PC-3 (cell line): ENCODE measurements at regions not wholly inside any gene's neighbourhood (a gene's known extent, or its start where the extent isn't known, plus 50 kb on each side); places are given as distances from the start of the nearest gene placed in this dataset.

Source experiments
- ATAC-seq: fragments of 200-7000 bp; cut with Tn5 transposase; 2 replicates; pipeline ENCODE4 v1.9.1; 2020; ENCODE audit warnings: mild to moderate bottlenecking, moderate library complexity
- BruUV-seq: library from RNA; stranded (reverse); fragments of 400-500 nt; replicated peaks from 2 replicates; lab custom pipeline; 2021; lab: Mats Ljungman, UMichigan
- CTCF ChIA-PET: fragments of 300-600 bp; sonication (Branson Sonifier 250); formaldehyde crosslinking; loops from one replicate; lab custom pipeline; 2022; ENCODE audit warnings: antibody characterized with exemption; lab: Charles Lee
- POLR2A ChIA-PET: fragments of 300-600 bp; sonication (Branson Sonifier 250); formaldehyde crosslinking; loops from one replicate; lab custom pipeline; 2022; ENCODE audit warnings: antibody characterized with exemption; ENCODE audit not compliant: unreplicated experiment; lab: Charles Lee
- DNase-seq: peaks from one replicate; pipeline ENCODE4 v3.0.0-alpha.2; 2015
- H2AFZ ChIP-seq: fragments of 300-600 bp; sonication (generic); 2 replicates; pipeline ENCODE4 v1.6.0; 2016; ENCODE audit warnings: antibody characterized with exemption, low read length
- H3F3A ChIP-seq: fragments of 300-600 bp; sonication (generic); one replicate; pipeline ENCODE4 v1.6.0; 2017; ENCODE audit warnings: antibody characterized with exemption, low read length, control low read depth, mild to moderate bottlenecking; ENCODE audit not compliant: unreplicated experiment
- H3K27ac ChIP-seq: fragments of 300-600 bp; sonication (generic); 2 replicates; pipeline ENCODE4 v1.5.1; 2016; ENCODE audit warnings: mild to moderate bottlenecking, low read length
- H3K27me3 ChIP-seq: fragments of 300-600 bp; sonication (generic); 2 replicates; pipeline ENCODE4 v1.6.1; 2016; ENCODE audit warnings: low read length, mixed read lengths
- H3K36me3 ChIP-seq: fragments of 300-600 bp; sonication (generic); 2 replicates; pipeline ENCODE4 v1.6.1; 2016; ENCODE audit warnings: low read depth, mixed run types, low read length, mixed read lengths
- H3K4me1 ChIP-seq: fragments of 300-600 bp; sonication (generic); 2 replicates; pipeline ENCODE4 v1.5.1; 2016; ENCODE audit warnings: low read length; ENCODE audit not compliant: insufficient read depth
- H3K4me2 ChIP-seq: fragments of 300-600 bp; sonication (generic); 2 replicates; pipeline ENCODE4 v1.6.0; 2016; ENCODE audit warnings: low read length
- H3K4me3 ChIP-seq: fragments of 300-600 bp; sonication (generic); 2 replicates; pipeline ENCODE4 v1.5.1; 2016; ENCODE audit warnings: mild to moderate bottlenecking, low read length, mixed read lengths
- H3K79me2 ChIP-seq: fragments of 300-600 bp; sonication (generic); 2 replicates; pipeline ENCODE4 v1.6.1; 2017; ENCODE audit warnings: low read length, mixed read lengths
- H3K9ac ChIP-seq: fragments of 300-600 bp; sonication (generic); 2 replicates; pipeline ENCODE4 v1.6.0; 2016; ENCODE audit warnings: mild to moderate bottlenecking, low read length
- H3K9me2 ChIP-seq: fragments of 300-600 bp; sonication (generic); replicated peaks from 2 replicates; pipeline ENCODE4 v1.6.1; 2016; ENCODE audit warnings: mixed run types, low read length, mixed read lengths
- H3K9me3 ChIP-seq: fragments of 300-600 bp; sonication (generic); 2 replicates; pipeline ENCODE4 v1.6.1; 2016; ENCODE audit warnings: low read length, mixed read lengths
- H4K20me1 ChIP-seq: fragments of 300-600 bp; sonication (generic); 2 replicates; pipeline ENCODE4 v1.6.1; 2016; ENCODE audit warnings: low read length, mixed read lengths
- EZH2 ChIP-seq: fragments of 300-600 bp; sonication (generic); IDR thresholded peaks from one replicate; pipeline ENCODE4 v1.6.1; 2017; ENCODE audit warnings: antibody characterized with exemption, mild to moderate bottlenecking, low read length; ENCODE audit not compliant: unreplicated experiment
- EZH2phosphoT487 ChIP-seq: fragments of 300-600 bp; sonication (generic); IDR thresholded peaks from 2 replicates; pipeline ENCODE4 v1.6.1; 2018; ENCODE audit warnings: mild to moderate bottlenecking, antibody characterized with exemption, low read length, borderline replicate concordance
- intact Hi-C: fragments of 100-400 bp; cut with micrococcal nuclease; formaldehyde crosslinking; loops from 2 replicates; pipeline ENCODE4 v1.9.0; 2023
- TF ChIP-seq, protein P1 (sequence below): fragments of 300-600 bp; sonication (generic); conservative IDR thresholded peaks from 2 replicates; pipeline ENCODE4 v1.5.1; 2017; ENCODE audit warnings: antibody characterized with exemption, low read depth, mild to moderate bottlenecking, low read length

DNA sequence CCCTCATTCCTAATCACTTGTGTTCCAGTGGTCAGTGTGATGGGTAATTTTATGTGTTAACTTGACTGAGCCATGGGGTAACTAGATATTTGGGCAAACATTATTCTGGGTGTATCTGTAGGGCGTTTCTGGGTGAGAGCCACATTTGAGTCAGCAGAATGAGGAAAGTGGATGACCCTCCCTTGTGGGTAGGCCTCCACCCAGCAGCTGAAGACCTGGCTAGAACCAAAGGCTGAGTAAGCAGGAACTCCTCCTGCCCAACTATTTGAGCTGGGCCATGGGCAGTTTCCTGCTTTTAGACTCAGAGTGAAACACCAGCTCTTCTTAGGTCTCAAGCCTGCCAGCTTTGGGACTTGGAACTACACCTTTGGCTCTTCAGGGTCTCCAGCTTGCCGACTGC, 141.8 kb downstream of the ACKR3 start:
- ATAC-seq (peak; percentile 96), DNase-seq (peak; percentile 89)
- Histone ChIP-seq H3K27ac (peak overlapping the region; percentile 86), H3K27me3 (no peaks in the 10 kb centered on the region), H3K9ac (no peak overlapping the region), H3F3A (no peaks in the 10 kb centered on the region), H3K36me3 (no peaks in the 10 kb centered on the region), H4K20me1 (no peaks in the 10 kb centered on the region), H3K79me2 (no peaks in the 10 kb centered on the region), H3K4me3 (no peak overlapping the region), H3K9me2 (no peaks in the 10 kb centered on the region), H3K4me1 (peaks cover 31% of the 10 kb centered on the region), H3K9me3 (no peaks in the 10 kb centered on the region), H3K4me2 (peak overlapping the region; percentile 39), H2AFZ (no peak overlapping the region)
- no TSS peak for BruUV-seq
- CTCF ChIA-PET: no interaction called here
- POLR2A ChIA-PET: no interaction called here
- intact Hi-C loops: no loop called here
- TF ChIP-seq EZH2phosphoT487 (no peak), EZH2 (no peak)
- TF ChIP-seq, protein P1, sequence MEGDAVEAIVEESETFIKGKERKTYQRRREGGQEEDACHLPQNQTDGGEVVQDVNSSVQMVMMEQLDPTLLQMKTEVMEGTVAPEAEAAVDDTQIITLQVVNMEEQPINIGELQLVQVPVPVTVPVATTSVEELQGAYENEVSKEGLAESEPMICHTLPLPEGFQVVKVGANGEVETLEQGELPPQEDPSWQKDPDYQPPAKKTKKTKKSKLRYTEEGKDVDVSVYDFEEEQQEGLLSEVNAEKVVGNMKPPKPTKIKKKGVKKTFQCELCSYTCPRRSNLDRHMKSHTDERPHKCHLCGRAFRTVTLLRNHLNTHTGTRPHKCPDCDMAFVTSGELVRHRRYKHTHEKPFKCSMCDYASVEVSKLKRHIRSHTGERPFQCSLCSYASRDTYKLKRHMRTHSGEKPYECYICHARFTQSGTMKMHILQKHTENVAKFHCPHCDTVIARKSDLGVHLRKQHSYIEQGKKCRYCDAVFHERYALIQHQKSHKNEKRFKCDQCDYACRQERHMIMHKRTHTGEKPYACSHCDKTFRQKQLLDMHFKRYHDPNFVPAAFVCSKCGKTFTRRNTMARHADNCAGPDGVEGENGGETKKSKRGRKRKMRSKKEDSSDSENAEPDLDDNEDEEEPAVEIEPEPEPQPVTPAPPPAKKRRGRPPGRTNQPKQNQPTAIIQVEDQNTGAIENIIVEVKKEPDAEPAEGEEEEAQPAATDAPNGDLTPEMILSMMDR: no peak

DNA sequence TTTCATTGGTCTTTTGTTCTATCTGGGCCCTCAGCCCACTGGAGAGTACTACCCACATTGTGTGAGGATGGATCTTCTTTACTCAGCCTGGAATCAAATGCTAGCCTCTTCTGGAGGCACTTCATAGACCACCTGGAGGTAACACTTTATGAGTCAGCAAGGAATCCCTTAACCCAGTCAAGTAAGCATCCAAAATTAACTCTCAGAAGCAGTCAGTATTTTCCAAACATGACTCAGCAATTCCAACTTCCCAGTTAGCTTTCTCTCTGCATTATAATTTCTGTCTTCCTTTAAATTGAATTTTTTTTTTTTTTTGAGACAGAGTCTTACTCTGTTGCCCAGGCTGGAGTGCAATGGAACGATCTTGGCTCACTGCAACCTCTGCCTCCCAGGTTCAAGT, 142.7 kb downstream of the ACKR3 start:
- Histone ChIP-seq H2AFZ (no peak overlapping the region), H3F3A (no peaks in the 10 kb centered on the region), H3K36me3 (no peaks in the 10 kb centered on the region), H3K4me3 (no peak overlapping the region), H3K79me2 (no peaks in the 10 kb centered on the region), H3K27me3 (no peaks in the 10 kb centered on the region), H3K27ac (peak overlapping the region; percentile 86), H3K9me2 (no peaks in the 10 kb centered on the region), H3K9ac (0 out of 2 replicates have a peak overlapping the region, but pooled peaks have one; percentile 28), H3K4me2 (peak overlapping the region; percentile 39), H3K9me3 (no peaks in the 10 kb centered on the region), H3K4me1 (peaks cover 33% of the 10 kb centered on the region), H4K20me1 (no peaks in the 10 kb centered on the region)
- BruUV-seq: no TSS peak
- ATAC-seq: no peak
- TF ChIP-seq EZH2 (no peak), EZH2phosphoT487 (no peak)
- TF ChIP-seq, protein P1: no peak
- POLR2A ChIA-PET: no interaction called here
- intact Hi-C loops: no loop called here
- CTCF ChIA-PET: no interaction called here
- DNase-seq: peak; percentile 49

DNA sequence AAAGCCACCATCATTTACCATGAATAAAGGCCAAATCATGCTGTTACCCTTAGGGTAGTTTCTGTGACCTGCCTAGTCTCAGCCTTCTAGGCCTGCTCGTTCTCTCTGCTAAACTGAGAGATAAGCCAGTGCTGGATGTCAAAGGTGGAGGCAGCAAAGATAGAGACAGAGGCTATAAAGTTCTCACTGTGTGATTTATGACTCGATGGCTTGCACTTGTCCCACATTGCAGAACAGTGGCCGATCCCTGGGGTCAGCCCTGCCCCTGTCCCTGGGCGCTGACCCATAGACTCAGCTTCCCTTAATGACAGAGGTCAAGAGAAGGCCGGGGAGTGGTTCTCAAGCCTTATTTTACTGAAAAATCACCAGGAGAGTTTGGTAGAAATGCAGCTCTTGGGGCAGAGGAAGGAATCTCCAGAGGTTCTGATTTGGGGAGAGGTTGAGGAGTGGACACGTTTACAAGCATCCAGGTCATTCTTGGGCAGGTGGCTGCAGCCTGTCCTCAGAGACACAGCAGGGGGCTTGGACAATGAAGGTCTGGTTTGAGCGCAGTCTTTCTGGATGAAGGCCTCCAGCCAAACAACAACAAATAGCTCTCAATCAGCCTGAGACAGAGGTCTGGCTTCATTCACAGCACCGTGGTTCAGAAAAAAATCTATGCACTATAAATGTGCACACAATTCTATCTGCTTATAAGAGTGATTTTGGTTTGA, 143.5 kb downstream of the ACKR3 start:
- Histone ChIP-seq H3K9me3 (no peaks in the 10 kb centered on the region), H4K20me1 (no peaks in the 10 kb centered on the region), H3K79me2 (no peaks in the 10 kb centered on the region), H3K36me3 (no peaks in the 10 kb centered on the region), H3F3A (no peaks in the 10 kb centered on the region), H3K4me2 (no peak overlapping the region), H3K27me3 (no peaks in the 10 kb centered on the region), H3K4me1 (peaks cover 41% of the 10 kb centered on the region), H3K4me3 (no peak overlapping the region), H3K27ac (peak overlapping the region; percentile 86), H3K9me2 (no peaks in the 10 kb centered on the region), H2AFZ (no peak overlapping the region), H3K9ac (no peak overlapping the region)
- CTCF ChIA-PET: no interaction called here
- ATAC-seq (no peak), DNase-seq (no peak)
- TF ChIP-seq EZH2 (no peak), EZH2phosphoT487 (no peak)
- TF ChIP-seq, protein P1: no peak
- POLR2A ChIA-PET: no interaction called here
- intact Hi-C loops: no loop called here
- BruUV-seq: no TSS peak
